ENCODE measurements at regions not wholly inside any gene's neighbourhood (a gene's known extent, or its start where the extent isn't known, plus 50 kb on each side); places are given as distances from the start of the nearest gene placed in this dataset.
"Not testable (repeated sequence)": the region's sequence is repeated elsewhere in the genome, so short reads cannot be mapped to it uniquely, and the experiment has no call there.

- H3K4me1 ChIP-seq (ENCODE audit: control insufficient read depth, insufficient read depth, low read length) = no peaks in the 10 kb centered on the region
- no peak overlapping the region for H3K27ac ChIP-seq (ENCODE audit: insufficient read depth, low read depth, low read length, poor library complexity, severe bottlenecking)
- 85 to 90% methylated on average over 5 of the region's 5 CpGs for WGBS, 2 experiments
- no peaks in the 10 kb centered on the region for H3K9me3 ChIP-seq (ENCODE audit: control insufficient read depth, low read length)
- no peaks in the 10 kb centered on the region for H3K27me3 ChIP-seq (ENCODE audit: control insufficient read depth, insufficient read depth, low read length, poor library complexity, severe bottlenecking)
- H3K4me3 ChIP-seq (ENCODE audit: insufficient read depth, low read depth, low read length) = no peak overlapping the region
- H3K36me3 ChIP-seq (ENCODE audit: control insufficient read depth, insufficient read depth, low read length) = no peaks in the 10 kb centered on the region
Measured at GRCh38 chr11:112336356-112336886, 75.8 kb upstream of the PLET1 start.

GRCh38 chr11:112339566-112339965 lies 78.9 kb upstream of the PLET1 start:
- H3K9me3 ChIP-seq (ENCODE audit: control insufficient read depth, low read length) = no peaks in the 10 kb centered on the region
- H3K4me1 ChIP-seq (ENCODE audit: control insufficient read depth, insufficient read depth, low read length) = no peaks in the 10 kb centered on the region
- no peaks in the 10 kb centered on the region for H3K36me3 ChIP-seq (ENCODE audit: control insufficient read depth, insufficient read depth, low read length)
- H3K27me3 ChIP-seq (ENCODE audit: control insufficient read depth, insufficient read depth, low read length, poor library complexity, severe bottlenecking) = no peaks in the 10 kb centered on the region
- H3K4me3 ChIP-seq (ENCODE audit: insufficient read depth, low read depth, low read length) = no peak overlapping the region
- no peak overlapping the region for H3K27ac ChIP-seq (ENCODE audit: insufficient read depth, low read depth, low read length, poor library complexity, severe bottlenecking)
- 91 to 94% methylated on average over 2 of the region's 2 CpGs for WGBS, 2 experiments

DNA sequence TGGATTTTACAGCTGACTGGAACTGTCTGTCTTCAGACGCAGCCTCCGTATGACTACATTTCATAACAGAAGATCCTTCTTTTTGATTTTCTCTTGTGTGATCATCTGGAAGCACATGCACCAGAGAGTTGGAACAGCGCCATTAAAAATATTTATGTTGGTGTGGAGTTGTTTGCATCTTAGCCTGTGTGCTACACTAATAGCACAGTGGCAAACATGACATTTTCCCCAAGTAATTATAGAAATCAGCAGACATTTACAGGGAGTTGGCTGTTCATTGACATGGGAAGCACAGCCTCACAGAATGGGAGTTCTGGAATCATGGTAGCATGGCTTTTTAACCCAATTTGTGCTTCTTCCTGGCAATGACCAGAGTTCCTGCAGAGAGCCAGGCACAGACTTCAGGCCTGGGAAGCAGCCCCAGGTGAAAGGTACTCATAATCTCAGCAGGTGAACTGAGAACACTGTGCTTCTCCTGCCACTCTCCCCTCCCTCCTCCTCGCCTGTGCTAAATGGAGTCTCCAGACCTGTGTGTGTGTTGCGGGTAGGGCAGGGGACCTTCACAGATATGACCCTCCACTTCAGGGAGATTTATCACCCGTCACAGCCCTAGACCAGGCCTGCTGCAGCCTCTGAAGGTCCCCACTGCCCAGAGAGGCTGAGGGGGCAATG lies 82.8 kb upstream of the PLET1 start:
- no peak overlapping the region for H3K27ac ChIP-seq (ENCODE audit: insufficient read depth, low read depth, low read length, poor library complexity, severe bottlenecking)
- H3K4me3 ChIP-seq (ENCODE audit: insufficient read depth, low read depth, low read length) = no peak overlapping the region
- H3K27me3 ChIP-seq (ENCODE audit: control insufficient read depth, insufficient read depth, low read length, poor library complexity, severe bottlenecking) = no peaks in the 10 kb centered on the region
- 93 to 95% methylated on average over 6 of the region's 6 CpGs for WGBS, 2 experiments
- no peaks in the 10 kb centered on the region for H3K9me3 ChIP-seq (ENCODE audit: control insufficient read depth, low read length)
- H3K36me3 ChIP-seq (ENCODE audit: control insufficient read depth, insufficient read depth, low read length) = no peaks in the 10 kb centered on the region
- H3K4me1 ChIP-seq (ENCODE audit: control insufficient read depth, insufficient read depth, low read length) = no peaks in the 10 kb centered on the region

- H3K4me1 ChIP-seq (ENCODE audit: control insufficient read depth, insufficient read depth, low read length) = no peaks in the 10 kb centered on the region
- H3K9me3 ChIP-seq (ENCODE audit: control insufficient read depth, low read length) = no peaks in the 10 kb centered on the region
- H3K4me3 ChIP-seq (ENCODE audit: insufficient read depth, low read depth, low read length) = no peak overlapping the region
- no peaks in the 10 kb centered on the region for H3K36me3 ChIP-seq (ENCODE audit: control insufficient read depth, insufficient read depth, low read length)
- no peaks in the 10 kb centered on the region for H3K27me3 ChIP-seq (ENCODE audit: control insufficient read depth, insufficient read depth, low read length, poor library complexity, severe bottlenecking)
- H3K27ac ChIP-seq (ENCODE audit: insufficient read depth, low read depth, low read length, poor library complexity, severe bottlenecking) = no peak overlapping the region
- 93 to 96% methylated on average over 1 of the region's 1 CpG for WGBS, 2 experiments
Measured at GRCh38 chr11:112344040-112344413, 83.4 kb upstream of the PLET1 start.

DNA sequence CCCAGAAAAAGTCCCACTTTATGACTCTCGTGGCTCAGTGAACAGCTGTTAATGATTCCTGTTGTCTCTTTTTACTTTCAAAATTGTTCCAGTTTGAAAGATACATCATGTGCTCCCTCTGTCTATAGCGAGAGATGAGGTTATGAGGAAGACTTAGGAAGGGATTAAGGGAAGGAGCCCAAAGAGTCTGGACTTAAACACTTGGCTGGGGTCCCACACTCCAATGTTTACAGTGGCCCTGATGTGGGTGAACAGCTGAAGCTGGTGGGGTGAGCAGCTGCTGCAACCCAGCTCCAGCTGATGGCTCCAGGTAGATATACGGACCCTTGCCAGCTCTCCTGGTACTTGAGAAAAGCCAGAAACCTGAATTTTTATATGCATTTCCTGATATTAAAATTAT lies 84.5 kb upstream of the PLET1 start:
- Histone ChIP-seq H3K36me3 (ENCODE audit: control insufficient read depth, insufficient read depth, low read length) (no peaks in the 10 kb centered on the region), H3K4me1 (ENCODE audit: control insufficient read depth, insufficient read depth, low read length) (no peaks in the 10 kb centered on the region), H3K9me3 (ENCODE audit: control insufficient read depth, low read length) (no peaks in the 10 kb centered on the region), H3K4me3 (ENCODE audit: insufficient read depth, low read depth, low read length) (no peak overlapping the region), H3K27me3 (ENCODE audit: control insufficient read depth, insufficient read depth, low read length, poor library complexity, severe bottlenecking) (no peaks in the 10 kb centered on the region), H3K27ac (ENCODE audit: insufficient read depth, low read depth, low read length, poor library complexity, severe bottlenecking) (no peak overlapping the region)
- WGBS, 2 experiments = 92 to 93% methylated on average over 3 of the region's 3 CpGs

GRCh38 chr11:112345706-112346105 lies 85.0 kb upstream of the PLET1 start:
- no peaks in the 10 kb centered on the region for H3K4me1 ChIP-seq (ENCODE audit: control insufficient read depth, insufficient read depth, low read length)
- no peaks in the 10 kb centered on the region for H3K27me3 ChIP-seq (ENCODE audit: control insufficient read depth, insufficient read depth, low read length, poor library complexity, severe bottlenecking)
- H3K36me3 ChIP-seq (ENCODE audit: control insufficient read depth, insufficient read depth, low read length) = no peaks in the 10 kb centered on the region
- H3K4me3 ChIP-seq (ENCODE audit: insufficient read depth, low read depth, low read length) = no peak overlapping the region
- no peak overlapping the region for H3K27ac ChIP-seq (ENCODE audit: insufficient read depth, low read depth, low read length, poor library complexity, severe bottlenecking)
- no peaks in the 10 kb centered on the region for H3K9me3 ChIP-seq (ENCODE audit: control insufficient read depth, low read length)
- WGBS, 2 experiments = 74 to 81% methylated on average over 4 of the region's 4 CpGs

DNA sequence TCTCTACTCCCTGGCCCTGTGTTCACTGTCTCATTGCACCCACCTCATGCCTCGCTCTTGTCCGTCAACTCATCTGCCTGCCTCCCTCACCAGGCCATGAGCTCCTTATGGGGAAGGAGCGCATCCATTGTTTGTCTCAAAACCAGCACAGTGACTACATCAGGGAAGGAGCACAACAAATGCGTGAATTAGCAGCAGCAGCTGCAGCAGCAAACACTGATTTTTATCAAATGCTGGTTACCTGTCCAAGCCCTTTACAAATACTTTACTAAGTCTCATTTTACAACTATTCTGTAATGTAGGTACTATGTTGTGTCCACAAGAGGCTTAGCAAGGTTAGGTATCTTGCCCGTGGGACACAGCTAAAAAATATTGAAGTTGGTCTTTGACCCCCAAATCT lies 85.9 kb upstream of the PLET1 start:
- Histone ChIP-seq H3K9me3 (ENCODE audit: control insufficient read depth, low read length) (no peaks in the 10 kb centered on the region), H3K4me1 (ENCODE audit: control insufficient read depth, insufficient read depth, low read length) (no peaks in the 10 kb centered on the region), H3K4me3 (ENCODE audit: insufficient read depth, low read depth, low read length) (no peak overlapping the region), H3K27me3 (ENCODE audit: control insufficient read depth, insufficient read depth, low read length, poor library complexity, severe bottlenecking) (no peaks in the 10 kb centered on the region), H3K36me3 (ENCODE audit: control insufficient read depth, insufficient read depth, low read length) (no peaks in the 10 kb centered on the region), H3K27ac (ENCODE audit: insufficient read depth, low read depth, low read length, poor library complexity, severe bottlenecking) (no peak overlapping the region)
- WGBS, 2 experiments = 96 to 99% methylated on average over 4 to 5 of the region's 5 CpGs

DNA sequence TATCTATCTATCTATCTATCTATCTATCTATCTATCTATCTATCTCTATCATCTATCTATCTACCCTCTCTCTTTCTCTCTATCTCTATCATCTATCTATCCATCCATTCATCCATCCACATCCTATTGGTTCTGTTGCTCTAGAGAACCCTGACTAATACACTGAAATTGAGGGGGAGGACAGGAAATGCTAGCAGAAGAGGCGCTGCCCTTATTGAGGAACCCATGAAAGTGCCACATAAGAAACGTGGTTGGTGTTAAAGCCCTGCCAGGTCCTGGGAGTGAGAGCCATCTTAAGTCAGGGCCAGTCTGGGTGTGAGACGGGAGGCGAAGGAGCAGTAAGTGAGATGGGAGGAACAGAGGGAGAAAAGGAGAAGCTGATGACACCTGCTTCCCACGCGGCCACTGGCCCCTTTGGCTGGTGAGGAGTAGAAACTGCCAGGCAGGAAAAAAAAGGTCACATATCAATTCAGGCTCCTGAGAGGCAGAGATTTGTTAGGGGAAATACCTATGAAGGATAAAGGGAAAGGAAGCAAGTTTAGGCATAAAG lies 87.9 kb upstream of the PLET1 start:
- H3K36me3 ChIP-seq (ENCODE audit: control insufficient read depth, insufficient read depth, low read length) = no peaks in the 10 kb centered on the region
- no peak overlapping the region for H3K27ac ChIP-seq (ENCODE audit: insufficient read depth, low read depth, low read length, poor library complexity, severe bottlenecking)
- H3K4me3 ChIP-seq (ENCODE audit: insufficient read depth, low read depth, low read length) = no peak overlapping the region
- WGBS, 2 experiments = 95 to 96% methylated on average over 6 of the region's 6 CpGs
- no peaks in the 10 kb centered on the region for H3K9me3 ChIP-seq (ENCODE audit: control insufficient read depth, low read length)
- H3K4me1 ChIP-seq (ENCODE audit: control insufficient read depth, insufficient read depth, low read length) = no peaks in the 10 kb centered on the region
- no peaks in the 10 kb centered on the region for H3K27me3 ChIP-seq (ENCODE audit: control insufficient read depth, insufficient read depth, low read length, poor library complexity, severe bottlenecking)

DNA sequence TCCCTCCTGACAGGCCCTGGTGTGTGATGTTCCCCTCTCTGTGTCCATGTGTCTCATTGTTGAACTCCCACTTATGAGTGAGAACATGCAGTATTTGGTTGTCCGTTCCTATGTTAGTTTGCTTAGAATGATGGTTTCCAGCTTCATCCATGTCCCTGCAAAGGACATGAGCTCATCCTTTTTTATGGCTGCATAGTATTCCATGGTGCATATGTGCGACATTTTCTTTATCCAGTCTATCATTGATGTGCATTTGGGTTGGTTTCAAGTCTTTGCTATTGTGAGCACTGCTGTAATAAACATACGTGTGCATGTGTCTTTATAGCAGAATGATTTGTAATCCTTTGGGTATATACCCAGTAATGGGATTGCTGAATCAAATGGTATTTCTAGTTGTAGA lies 90.8 kb upstream of the PLET1 start:
- not testable (repeated sequence) for H3K36me3 ChIP-seq (ENCODE audit: control insufficient read depth, insufficient read depth, low read length); H3K4me3 ChIP-seq (ENCODE audit: insufficient read depth, low read depth, low read length); H3K27ac ChIP-seq (ENCODE audit: insufficient read depth, low read depth, low read length, poor library complexity, severe bottlenecking); H3K9me3 ChIP-seq (ENCODE audit: control insufficient read depth, low read length); H3K27me3 ChIP-seq (ENCODE audit: control insufficient read depth, insufficient read depth, low read length, poor library complexity, severe bottlenecking); H3K4me1 ChIP-seq (ENCODE audit: control insufficient read depth, insufficient read depth, low read length)
- WGBS, 2 experiments = 93 to 94% methylated on average over 3 of the region's 3 CpGs

- H3K27me3 ChIP-seq (ENCODE audit: control insufficient read depth, insufficient read depth, low read length, poor library complexity, severe bottlenecking) = no peaks in the 10 kb centered on the region
- H3K27ac ChIP-seq (ENCODE audit: insufficient read depth, low read depth, low read length, poor library complexity, severe bottlenecking) = no peak overlapping the region
- H3K9me3 ChIP-seq (ENCODE audit: control insufficient read depth, low read length) = no peaks in the 10 kb centered on the region
- no peaks in the 10 kb centered on the region for H3K4me1 ChIP-seq (ENCODE audit: control insufficient read depth, insufficient read depth, low read length)
- 76 to 83% methylated on average over 2 of the region's 2 CpGs for WGBS, 2 experiments
- H3K36me3 ChIP-seq (ENCODE audit: control insufficient read depth, insufficient read depth, low read length) = no peaks in the 10 kb centered on the region
- no peak overlapping the region for H3K4me3 ChIP-seq (ENCODE audit: insufficient read depth, low read depth, low read length)
Measured at GRCh38 chr11:112352907-112353306, 92.2 kb upstream of the PLET1 start.
